ENCODE measurements at regions not wholly inside any gene's neighbourhood (a gene's known extent, or its start where the extent isn't known, plus 50 kb on each side); places are given as distances from the start of the nearest gene placed in this dataset.
"Not testable (repeated sequence)": the region's sequence is repeated elsewhere in the genome, so short reads cannot be mapped to it uniquely, and the experiment has no call there.

GRCh38 chr4:127293496-127293895, 339.3 kb upstream of the INTU start:
- no peak for DNase-seq

GRCh38 chr4:127304356-127304755, 328.4 kb upstream of the INTU start:
- DNase-seq: no peak

GRCh38 chr4:127307996-127308395, 324.8 kb upstream of the INTU start:
- no peak for DNase-seq

- DNase-seq: no peak
Measured at GRCh38 chr4:127309369-127310102, 323.2 kb upstream of the INTU start.

DNA sequence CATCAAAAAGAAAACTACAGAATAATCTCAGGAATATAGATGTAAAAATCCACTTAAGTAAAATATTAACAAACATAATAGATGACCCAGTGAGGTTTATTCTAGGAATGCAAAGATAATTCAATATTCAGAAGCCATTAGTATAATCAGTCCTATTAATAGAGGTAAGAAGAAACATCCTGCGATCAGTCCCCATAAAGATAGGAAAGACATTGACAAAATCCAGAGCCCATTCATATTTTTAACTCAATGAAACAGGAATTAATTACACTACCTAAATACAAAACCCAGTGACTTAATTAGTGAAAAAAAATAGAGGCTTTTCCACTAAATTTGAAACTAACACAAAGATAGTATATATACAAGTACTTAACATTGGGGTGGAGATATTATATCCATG, 321.4 kb upstream of the INTU start:
- no peak for DNase-seq

- DNase-seq: no peak
Measured at GRCh38 chr4:127311924-127312323, 320.8 kb upstream of the INTU start.

- DNase-seq: no peak
Measured at GRCh38 chr4:127313767-127314166, 319.0 kb upstream of the INTU start.

- DNase-seq: no peak
Measured at GRCh38 chr4:127327491-127327890, 305.3 kb upstream of the INTU start.

DNA sequence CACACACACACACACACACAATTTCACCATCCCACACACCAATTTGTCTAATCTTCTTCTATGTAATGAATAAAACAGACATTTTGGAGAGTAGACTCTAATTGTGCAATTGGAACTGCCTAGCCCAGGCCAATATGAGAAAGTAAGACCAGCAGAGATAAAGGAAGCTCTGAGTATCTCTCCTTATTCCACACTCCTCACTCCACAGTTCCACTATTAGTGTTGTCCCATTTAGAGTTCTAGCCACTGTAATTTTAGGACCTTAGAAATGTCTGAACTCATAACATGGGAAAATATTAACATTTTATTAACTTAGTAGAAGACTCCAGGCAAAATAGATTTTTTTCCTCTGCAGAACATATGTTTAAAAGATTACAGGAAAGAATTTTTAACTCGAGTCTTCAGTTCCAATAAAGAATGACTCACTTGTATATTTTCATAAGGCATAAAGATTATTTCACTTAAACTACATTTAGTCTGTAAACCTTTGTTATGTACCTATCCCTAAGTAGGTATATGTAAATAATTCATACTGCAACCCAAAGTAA, 297.6 kb upstream of the INTU start:
- no peak for DNase-seq

GRCh38 chr4:127335732-127336131, 297.0 kb upstream of the INTU start:
- no peak for DNase-seq

- not testable (repeated sequence) for DNase-seq
Measured at GRCh38 chr4:127343123-127343522, 289.6 kb upstream of the INTU start.

GRCh38 chr4:127344071-127344470, 288.7 kb upstream of the INTU start:
- no peak for DNase-seq

GRCh38 chr4:127347936-127348335, 284.8 kb upstream of the INTU start:
- DNase-seq: no peak

DNA sequence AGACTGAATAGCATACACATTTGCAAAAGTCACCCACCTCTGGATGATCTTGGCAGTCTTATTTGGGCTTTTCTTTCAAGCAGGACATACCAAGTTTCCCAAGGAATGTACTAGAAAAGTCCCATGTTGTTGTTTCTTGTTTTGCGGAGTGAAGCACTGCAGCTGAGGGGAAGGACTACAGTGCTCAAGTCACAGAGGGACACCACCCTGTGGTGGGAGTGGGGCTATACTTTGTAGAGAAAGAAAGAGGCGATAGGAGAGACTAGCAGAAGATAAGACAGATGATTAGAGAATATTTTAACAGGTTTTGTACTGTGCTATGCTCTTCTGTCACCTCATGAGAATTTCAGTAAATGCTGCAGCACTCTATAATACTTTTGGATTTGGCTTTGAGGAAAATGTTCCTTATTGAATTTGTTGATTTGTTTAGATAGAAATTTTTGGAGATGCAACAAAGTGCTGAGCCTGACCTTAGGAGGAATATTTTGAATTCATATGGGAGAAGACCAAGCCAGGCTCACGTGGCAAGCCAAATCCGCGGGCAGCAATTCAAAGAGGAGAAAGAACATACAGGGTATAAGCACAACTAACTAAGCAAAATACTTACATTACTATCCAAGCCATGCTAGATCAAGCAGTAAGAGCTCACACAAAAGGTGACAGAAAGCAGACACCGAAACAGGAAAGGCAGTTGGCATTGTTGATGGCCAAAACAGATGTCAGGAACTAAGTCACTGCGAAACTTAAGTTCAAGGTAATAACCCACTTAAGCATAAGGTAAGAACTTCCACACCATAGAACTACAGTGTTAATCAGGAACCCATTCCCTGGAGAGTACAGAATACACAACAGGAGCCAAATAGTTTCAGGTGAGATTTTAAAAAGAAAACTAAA, 280.3 kb upstream of the INTU start:
- DNase-seq: no peak

DNA sequence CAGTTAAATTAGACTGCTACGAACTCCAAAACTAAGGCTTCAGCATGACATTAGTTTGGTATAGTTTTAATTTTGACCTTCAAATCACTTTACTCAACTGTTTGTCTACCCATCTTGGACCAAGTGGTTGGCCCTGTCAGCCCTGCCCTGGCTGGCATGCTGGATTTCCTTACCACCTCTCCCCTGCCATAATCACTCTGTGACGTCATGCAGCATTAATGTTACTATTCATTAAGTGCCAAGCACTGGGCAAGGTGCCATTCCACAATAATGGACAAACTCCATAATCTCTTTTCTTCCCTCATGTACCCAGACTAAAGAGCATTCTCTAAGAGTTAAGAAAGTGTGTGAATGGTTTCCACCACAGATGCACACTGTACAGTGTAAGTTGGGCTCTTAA, 277.0 kb upstream of the INTU start:
- DNase-seq: no peak

DNA sequence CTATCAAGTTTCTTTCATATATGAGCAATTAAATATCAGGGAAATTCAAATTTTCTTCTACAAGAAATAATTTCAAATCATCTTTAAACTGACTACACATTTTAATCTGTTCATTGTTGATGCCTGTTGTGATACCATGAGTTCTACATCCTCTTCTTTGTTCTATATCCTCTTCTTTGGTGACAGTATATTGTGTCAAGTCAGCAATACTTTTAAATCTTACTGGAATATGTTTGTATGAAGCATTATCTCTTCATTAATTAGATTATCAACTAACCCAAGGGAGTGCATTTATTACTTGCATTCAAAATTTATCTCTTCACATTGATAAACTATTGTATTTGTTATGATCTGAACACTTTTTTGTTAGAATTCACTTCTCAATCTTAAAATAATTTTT, 275.0 kb upstream of the INTU start:
- DNase-seq: no peak

- no peak for DNase-seq
Measured at GRCh38 chr4:127362686-127363085, 270.1 kb upstream of the INTU start.

DNA sequence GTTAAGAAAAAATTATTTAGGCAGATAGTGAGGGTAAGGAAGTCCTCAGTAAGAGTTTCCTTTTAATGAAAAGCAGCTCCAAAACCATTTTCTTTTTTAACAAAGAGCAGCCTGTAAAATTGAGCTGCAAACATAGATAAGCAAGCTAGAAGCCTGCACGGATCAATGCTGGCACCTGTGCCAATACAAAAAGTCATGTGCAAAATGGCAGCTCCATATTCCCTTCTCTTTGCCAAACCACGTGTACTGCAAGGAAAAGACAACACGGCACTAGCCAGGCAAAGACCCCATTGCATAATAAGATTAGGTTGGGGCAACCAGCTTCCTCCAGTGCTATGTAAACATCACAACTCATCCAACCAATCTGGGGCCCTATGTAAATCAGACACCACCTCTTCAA, 268.4 kb upstream of the INTU start:
- DNase-seq: no peak

- no peak for DNase-seq
Measured at GRCh38 chr4:127364911-127365310, 267.8 kb upstream of the INTU start.

- no peak for DNase-seq
Measured at GRCh38 chr4:127370604-127371003, 262.2 kb upstream of the INTU start.

GRCh38 chr4:127379499-127379898, 253.3 kb upstream of the INTU start:
- DNase-seq: no peak

GRCh38 chr4:127379948-127380347, 252.8 kb upstream of the INTU start:
- not testable (repeated sequence) for DNase-seq

DNA sequence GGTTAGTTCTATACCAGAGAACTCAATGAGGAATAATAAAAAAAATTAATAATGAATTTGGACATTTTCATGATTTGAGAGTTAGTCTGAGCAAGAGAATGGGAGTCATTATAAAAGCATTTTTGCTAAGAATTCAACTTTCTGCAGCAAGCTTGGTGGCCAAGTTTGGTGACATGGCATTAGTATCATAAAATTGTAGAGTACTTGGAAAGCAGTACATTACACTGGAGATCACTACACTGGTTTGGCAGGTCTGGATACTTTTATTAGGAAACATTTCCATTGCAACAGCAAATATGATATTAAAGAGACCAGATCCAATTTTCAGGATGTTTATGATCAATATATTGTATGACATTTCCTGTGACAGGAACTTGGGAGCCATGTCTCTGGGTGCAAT, 249.1 kb upstream of the INTU start:
- DNase-seq: no peak

- DNase-seq: no peak
Measured at GRCh38 chr4:127394516-127394915, 238.2 kb upstream of the INTU start.
